ENCODE measurements at regions not wholly inside any gene's neighbourhood (a gene's known extent, or its start where the extent isn't known, plus 50 kb on each side); places are given as distances from the start of the nearest gene placed in this dataset.

- Mint-ChIP-seq H3K27ac (peak overlapping the region in 1 of 3 experiments; percentile 90; a peak in 1 of 7 replicates), H3K9me3 (no peaks in the 10 kb centered on the region), H3K4me1 (no peaks in the 10 kb centered on the region; a peak in 1 of 4 replicates), H3K4me3 (no peak overlapping the region), H3K27me3 (ENCODE audit: low read depth) (peaks cover 33% of the 10 kb centered on the region), H3K36me3 (ENCODE audit: insufficient read depth in 1 of 3, low read depth in 3 of 3) (no peaks in the 10 kb centered on the region)
- Histone ChIP-seq H4K20me1 (ENCODE audit: control insufficient read depth, insufficient read depth, insufficient read length) (peaks cover 3% of the 10 kb centered on the region), H4K91ac (ENCODE audit: insufficient read length, low read depth, low read length) (no peak overlapping the region), H3K23me2 (ENCODE audit: insufficient read length, low read depth, low read length, poor library complexity, severe bottlenecking) (no peaks in the 10 kb centered on the region), H3K79me2 (ENCODE audit: insufficient read depth, low read length) (no peaks in the 10 kb centered on the region), H3K23ac (ENCODE audit: insufficient read length, low read depth, low read length) (no peak overlapping the region), H2BK5ac (ENCODE audit: insufficient read length, low read length) (no peak overlapping the region), H3K4me2 (ENCODE audit: insufficient read depth, insufficient read length, low read length) (no peak overlapping the region), H3K18ac (ENCODE audit: insufficient read length, low read depth, low read length) (no peak overlapping the region), H3K79me1 (ENCODE audit: insufficient read depth, low read depth, low read length, poor library complexity, severe bottlenecking) (no peaks in the 10 kb centered on the region), H2BK15ac (ENCODE audit: low read depth, low read length) (no peak overlapping the region), H2BK120ac (ENCODE audit: low read depth, low read length, poor library complexity, severe bottlenecking) (no peak overlapping the region), H3K27ac (ENCODE audit: insufficient read length, low read depth, low read length) (no peak overlapping the region), H3T11ph (ENCODE audit: low read length) (no peak overlapping the region), H4K8ac (replicated peaks; ENCODE audit: insufficient read length, low read depth, low read length) (no peak overlapping the region), H2AFZ (ENCODE audit: low read length) (no peak overlapping the region), H3K27me3 (ENCODE audit: insufficient read depth, low read length) (no peaks in the 10 kb centered on the region), H2BK20ac (ENCODE audit: low read depth, low read length, poor library complexity, severe bottlenecking) (no peak overlapping the region), H2AK5ac (ENCODE audit: insufficient read length, low read length) (no peak overlapping the region), H3K4ac (ENCODE audit: low read depth, low read length) (no peak overlapping the region), H3K9me3 (ENCODE audit: control insufficient read depth, low read depth, low read length) (no peaks in the 10 kb centered on the region), H3K14ac (ENCODE audit: insufficient read depth, low read length) (no peak overlapping the region), H3K4me1 (ENCODE audit: insufficient read depth, low read length) (no peaks in the 10 kb centered on the region), H3K9ac (ENCODE audit: extremely low read depth, insufficient read length, low read length) (no peak overlapping the region), H4K5ac (ENCODE audit: insufficient read length, low read depth, low read length) (no peak overlapping the region), H2BK12ac (ENCODE audit: insufficient read length, low read depth, low read length) (no peak overlapping the region), H3K56ac (ENCODE audit: insufficient read length, low read depth, low read length) (no peak overlapping the region)
- WGBS (ENCODE audit: extremely low coverage, insufficient read length, low lambda C conversion rate) = no CpG with 5 or more reads among the region's 23 CpGs
- no peak for TF ChIP-seq CTCF (conservative IDR thresholded peaks at IDR 0.05)
- DNase-seq = no peak
Measured at GRCh38 chr17:79261355-79262072, 186.9 kb downstream of the ENGASE start.

All from H9 (cell line).